GM12872 (cell line): ENCODE measurements at regions not wholly inside any gene's neighbourhood (a gene's known extent, or its start where the extent isn't known, plus 50 kb on each side); places are given as distances from the start of the nearest gene placed in this dataset.

ENCODE experiments used
- TF ChIP-seq, protein P1 (sequence below): IDR thresholded peaks from 3 replicates; pipeline ENCODE4 v1.5.1; 2011; ENCODE audit warnings: low read depth, mild to moderate bottlenecking, low read length, moderate library complexity; ENCODE audit not compliant: insufficient read depth

DNA sequence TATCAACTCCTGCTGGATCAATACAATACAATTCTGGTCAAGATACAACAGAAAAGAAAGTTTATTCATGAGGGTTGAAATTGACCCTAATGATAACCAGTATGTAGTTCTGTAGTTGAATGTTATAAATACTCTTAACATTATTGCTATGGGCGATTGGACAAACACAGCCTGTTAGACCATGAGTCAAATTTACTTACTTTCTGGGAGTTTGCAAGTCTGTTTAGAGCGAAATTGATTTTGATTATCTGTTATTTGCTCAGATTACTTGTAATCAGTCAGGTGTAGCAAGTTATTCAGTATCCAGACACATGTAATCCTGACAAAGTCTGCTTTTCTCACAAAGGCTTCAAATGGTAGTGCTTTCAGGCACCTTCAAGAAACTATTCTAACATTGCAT, 216.6 kb upstream of the B3GALT2 start:
- TF ChIP-seq, protein P1, sequence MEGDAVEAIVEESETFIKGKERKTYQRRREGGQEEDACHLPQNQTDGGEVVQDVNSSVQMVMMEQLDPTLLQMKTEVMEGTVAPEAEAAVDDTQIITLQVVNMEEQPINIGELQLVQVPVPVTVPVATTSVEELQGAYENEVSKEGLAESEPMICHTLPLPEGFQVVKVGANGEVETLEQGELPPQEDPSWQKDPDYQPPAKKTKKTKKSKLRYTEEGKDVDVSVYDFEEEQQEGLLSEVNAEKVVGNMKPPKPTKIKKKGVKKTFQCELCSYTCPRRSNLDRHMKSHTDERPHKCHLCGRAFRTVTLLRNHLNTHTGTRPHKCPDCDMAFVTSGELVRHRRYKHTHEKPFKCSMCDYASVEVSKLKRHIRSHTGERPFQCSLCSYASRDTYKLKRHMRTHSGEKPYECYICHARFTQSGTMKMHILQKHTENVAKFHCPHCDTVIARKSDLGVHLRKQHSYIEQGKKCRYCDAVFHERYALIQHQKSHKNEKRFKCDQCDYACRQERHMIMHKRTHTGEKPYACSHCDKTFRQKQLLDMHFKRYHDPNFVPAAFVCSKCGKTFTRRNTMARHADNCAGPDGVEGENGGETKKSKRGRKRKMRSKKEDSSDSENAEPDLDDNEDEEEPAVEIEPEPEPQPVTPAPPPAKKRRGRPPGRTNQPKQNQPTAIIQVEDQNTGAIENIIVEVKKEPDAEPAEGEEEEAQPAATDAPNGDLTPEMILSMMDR: no peak

DNA sequence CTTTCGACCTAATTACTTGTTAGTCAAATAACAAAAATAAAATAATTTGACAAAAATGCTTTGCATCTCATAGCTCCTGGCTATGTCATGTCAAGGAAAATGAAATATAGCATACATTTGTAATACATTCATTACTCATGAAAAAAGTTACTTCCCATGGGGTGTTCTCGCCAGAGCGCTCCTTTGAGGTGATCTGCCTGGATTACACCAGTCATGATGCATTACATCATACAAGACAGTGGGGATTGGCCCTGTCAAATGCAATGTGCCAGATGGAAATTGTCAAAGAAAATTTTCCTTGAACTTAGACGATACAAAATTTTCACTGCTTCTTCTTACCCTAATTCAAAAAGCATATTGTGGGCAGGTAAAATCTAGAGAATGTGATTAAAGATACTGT, 215.6 kb upstream of the B3GALT2 start:
- TF ChIP-seq, protein P1: no peak

DNA sequence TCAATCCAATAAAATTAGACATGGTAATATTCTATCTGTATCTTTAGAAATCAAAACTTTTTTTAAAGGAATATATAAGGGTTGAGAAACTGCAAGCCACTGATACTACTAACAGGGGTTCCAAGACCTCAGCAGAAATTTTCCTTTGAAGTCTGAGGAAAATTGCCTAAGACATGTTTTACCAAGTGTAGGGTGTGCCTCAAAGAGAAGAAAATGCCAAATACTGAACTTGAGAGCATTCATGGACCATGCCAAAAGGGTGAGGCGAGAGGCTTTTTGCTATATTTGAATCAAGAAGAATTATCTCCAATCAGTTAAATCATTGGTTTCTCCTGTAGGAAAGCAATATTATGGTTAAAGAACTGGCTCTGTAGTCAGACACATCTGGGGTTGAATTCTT, 207.9 kb upstream of the B3GALT2 start:
- TF ChIP-seq, protein P1: no peak

DNA sequence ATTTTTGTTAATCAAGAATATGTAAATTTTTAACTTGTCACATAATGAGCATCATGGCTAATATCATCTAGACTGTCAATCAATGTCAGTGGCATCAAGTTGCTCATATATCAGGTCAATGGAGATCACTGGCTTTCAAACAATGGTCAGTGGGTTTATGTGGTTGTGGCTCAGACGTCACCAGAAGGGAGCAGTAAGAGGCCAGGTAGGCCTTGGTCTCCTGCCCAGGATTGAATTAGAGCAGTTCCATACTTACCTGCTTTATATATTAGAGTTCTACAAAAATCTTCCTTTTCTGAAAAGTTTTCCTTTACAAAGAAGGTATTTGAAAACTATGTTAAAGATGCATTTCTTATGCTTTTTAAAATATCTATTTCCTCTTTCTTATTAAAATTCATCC, 206.3 kb upstream of the B3GALT2 start:
- TF ChIP-seq, protein P1: no peak

DNA sequence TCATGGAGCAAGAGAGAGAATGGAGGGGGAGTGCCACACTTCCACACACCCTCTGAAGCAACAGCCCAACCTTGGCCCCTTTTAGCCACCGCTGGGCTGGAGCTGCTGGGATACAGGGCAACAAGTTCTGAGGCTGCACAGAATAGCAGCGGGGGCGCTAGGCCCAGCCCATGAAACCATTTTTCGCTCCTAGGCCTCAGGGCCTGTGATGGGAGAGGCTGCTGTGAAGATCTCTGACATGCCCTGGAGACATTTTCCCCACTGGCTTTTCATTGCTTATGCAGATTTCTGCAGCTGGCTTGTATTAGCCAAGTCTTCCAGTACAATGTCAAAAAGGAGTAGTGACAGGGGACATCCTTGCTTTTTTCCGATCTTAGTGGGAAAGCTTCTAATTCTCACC, 202.3 kb upstream of the B3GALT2 start:
- TF ChIP-seq, protein P1: no peak

- TF ChIP-seq, protein P1: no peak
Observed at GRCh38 chr1:193388165-193388564, 201.8 kb upstream of the B3GALT2 start.

DNA sequence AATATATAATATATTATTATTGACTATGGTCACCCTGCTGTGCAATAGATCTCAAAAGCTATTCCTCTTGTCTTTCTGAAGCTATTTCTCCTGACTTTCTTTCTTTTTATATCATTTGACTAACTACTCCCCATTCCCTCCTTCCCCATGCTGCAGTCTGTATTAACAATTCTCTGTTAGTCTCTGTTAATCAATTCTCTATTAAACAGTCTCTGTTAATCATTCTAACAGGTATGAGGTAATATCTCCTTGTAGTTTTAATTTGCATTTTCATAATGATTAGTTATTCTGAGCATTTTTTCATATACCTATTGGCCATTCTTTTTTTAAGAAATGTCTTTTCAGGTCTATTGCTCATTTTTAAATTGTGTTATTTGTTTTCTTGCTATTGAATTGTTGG, 201.0 kb upstream of the B3GALT2 start:
- TF ChIP-seq, protein P1: no peak

DNA sequence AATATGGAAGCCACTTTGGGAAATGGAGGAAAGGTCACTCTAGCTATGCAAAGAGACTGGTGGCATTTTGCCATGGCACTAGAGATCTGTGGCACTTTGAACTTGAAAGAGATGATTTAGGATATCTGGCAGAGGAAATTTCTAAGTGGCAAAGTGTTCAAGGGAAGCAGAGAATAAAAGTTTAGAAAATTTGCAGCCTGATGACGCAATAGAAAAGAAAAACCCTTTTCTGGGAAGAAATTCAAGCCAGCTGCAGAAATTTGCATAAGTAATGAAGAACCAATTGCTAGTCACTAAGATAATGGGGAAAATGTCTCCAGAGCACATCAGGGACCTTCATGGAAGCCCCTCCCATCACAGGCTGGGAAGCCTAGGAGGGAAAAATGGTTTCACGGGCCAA, 191.1 kb upstream of the B3GALT2 start:
- TF ChIP-seq, protein P1: no peak
